ENCODE measurements at regions not wholly inside any gene's neighbourhood (a gene's known extent, or its start where the extent isn't known, plus 50 kb on each side); places are given as distances from the start of the nearest gene placed in this dataset.

GRCh38 chr1:69201716-69202115, 366.0 kb upstream of the LRRC7 start:
- TF ChIP-seq CTCF (IDR thresholded peaks at IDR 0.05; ENCODE audit: low read depth, low read length): no peak
- no peak overlapping the region for H3K4me3 ChIP-seq (ENCODE audit: low read depth, low read length)

- no peak for TF ChIP-seq CTCF (IDR thresholded peaks at IDR 0.05; ENCODE audit: low read depth, low read length)
- H3K4me3 ChIP-seq (ENCODE audit: low read depth, low read length): no peak overlapping the region
Observed at GRCh38 chr1:69203166-69203565, 364.6 kb upstream of the LRRC7 start.

GRCh38 chr1:69213644-69214043, 354.1 kb upstream of the LRRC7 start:
- no peak overlapping the region for H3K4me3 ChIP-seq (ENCODE audit: low read depth, low read length)
- no peak for TF ChIP-seq CTCF (IDR thresholded peaks at IDR 0.05; ENCODE audit: low read depth, low read length)

- TF ChIP-seq CTCF (IDR thresholded peaks at IDR 0.05; ENCODE audit: low read depth, low read length): no peak
- H3K4me3 ChIP-seq (ENCODE audit: low read depth, low read length): no peak overlapping the region
Observed at GRCh38 chr1:69215883-69216282, 351.8 kb upstream of the LRRC7 start.

GRCh38 chr1:69220672-69221071, 347.1 kb upstream of the LRRC7 start:
- TF ChIP-seq CTCF (IDR thresholded peaks at IDR 0.05; ENCODE audit: low read depth, low read length): no peak
- no peak overlapping the region for H3K4me3 ChIP-seq (ENCODE audit: low read depth, low read length)

- no peak overlapping the region for H3K4me3 ChIP-seq (ENCODE audit: low read depth, low read length)
- TF ChIP-seq CTCF (IDR thresholded peaks at IDR 0.05; ENCODE audit: low read depth, low read length): no peak
Observed at GRCh38 chr1:69221524-69221923, 346.2 kb upstream of the LRRC7 start.

GRCh38 chr1:69223156-69223555, 344.6 kb upstream of the LRRC7 start:
- no peak for TF ChIP-seq CTCF (IDR thresholded peaks at IDR 0.05; ENCODE audit: low read depth, low read length)
- no peak overlapping the region for H3K4me3 ChIP-seq (ENCODE audit: low read depth, low read length)

Data from WI38 (cell line).